Adrenal gland (tissue), 9 donors: ENCODE measurements at regions not wholly inside any gene's neighbourhood (a gene's known extent, or its start where the extent isn't known, plus 50 kb on each side); places are given as distances from the start of the nearest gene placed in this dataset.

Experiments used
- DNase-seq, 7 donors: peaks; one replicate each; pipeline ENCODE4 v3.0.0-alpha.2; 2019 to 2020
- H3K27ac ChIP-seq, 5 donors: fragments of 200-600 bp; sonication (generic) in 4 of 5; 1 replicate in 3 of 5; 2 replicates in 2 of 5; pipeline versions ENCODE4 v1.5.1 to v1.8.0; 2016 to 2020; ENCODE audit warnings: mild to moderate bottlenecking in 1 of 5
- H3K27me3 ChIP-seq: fragments of 200-600 bp; 2 replicates; pipeline ENCODE4 v1.8.0; 2021
- H3K36me3 ChIP-seq, 2 donors: fragments of 200-600 bp; replicated peaks in 1 of 2; 1 replicate in 1 of 2; 2 replicates in 1 of 2; pipeline versions ENCODE4 v1.5.1 to v1.8.0; 2018 to 2022
- H3K4me1 ChIP-seq, 2 donors: fragments of 200-600 bp; replicated peaks in 1 of 2; 1 replicate in 1 of 2; 2 replicates in 1 of 2; pipeline versions ENCODE4 v1.5.1 to v1.8.0; 2018 to 2021
- H3K4me3 ChIP-seq, 4 donors: fragments of 200-600 bp; sonication (generic) in 3 of 4; one replicate each; pipeline ENCODE4 v1.5.1; 2016 to 2018
- H3K9me3 ChIP-seq, 3 donors: fragments of 200-600 bp; sonication (generic) in 1 of 3; replicated peaks in 1 of 3; 1 replicate in 2 of 3; 2 replicates in 1 of 3; pipeline versions ENCODE4 v1.5.1 to v1.8.0; 2016 to 2021
- CTCF ChIP-seq, 6 experiments: fragments of 450-650 bp in 4 of 6; fragments of 200-600 bp in 2 of 6; sonication (generic) in 1 of 6; IDR thresholded peaks; 1 replicate in 5 of 6; 2 replicates in 1 of 6; pipeline versions ENCODE4 v1.5.1 to v1.8.0; 2016 to 2021; ENCODE audit warnings: antibody characterized with exemption in 6 of 6, mild to moderate bottlenecking in 2 of 6, moderate library complexity in 1 of 6
- POLR2A ChIP-seq, 2 donors: fragments of 450-650 bp; IDR thresholded peaks; one replicate each; pipeline ENCODE4 v1.6.1; 2017; ENCODE audit warnings: antibody characterized with exemption in 2 of 2, mild to moderate bottlenecking in 2 of 2, moderate library complexity in 1 of 2
- WGBS, 4 donors: extraction: QIAGEN DNeasy Blood & Tissue Kit in 2 of 4; methylation state at CpG; one replicate each; pipeline versions ENCODE4 v1.1.5 to v1.1.7; 2013 to 2017; 5-methylcytosine and 5-hydroxymethylcytosine counted together
- intact Hi-C, 2 donors: fragments of 100-400 bp; cut with DNase I; formaldehyde crosslinking; loops; one replicate each; pipeline versions ENCODE4 v1.14.1 to v1.15.0; 2022 to 2023
- donor health status: healthy with polysubstance abuse.
- donor health status: Bipolar disorder and iron deficiency.
- donor health status: DM: yes; HTN: yes; CAD: no.
- donor health status: DM: no; HTN: no; CAD: no.
- donor health status: DM: no; HTN: no; CAD: no.

- H3K4me3 ChIP-seq: no peak overlapping the region
- WGBS, 4 donors: 3 to 5% (median 5%) methylated on average over 2 of the region's 2 CpGs
- no peaks in the 10 kb centered on the region for H3K9me3 ChIP-seq
- TF ChIP-seq POLR2A (IDR thresholded peaks at IDR 0.05): no peak
- peak; percentile 61 to 84 (median 78) for TF ChIP-seq CTCF (IDR thresholded peaks at IDR 0.05)
- no peaks in the 10 kb centered on the region for H3K36me3 ChIP-seq
- H3K27ac ChIP-seq: no peak overlapping the region
- peak in 6 of 7 donors; percentile 28 to 72 (median 52) for DNase-seq
- intact Hi-C loops: no loop called here
- H3K27me3 ChIP-seq: no peaks in the 10 kb centered on the region
- H3K4me1 ChIP-seq: peaks cover 0 to 25% of the 10 kb centered on the region in 2 donors
Measured at GRCh38 chr4:180828455-180829018, 1414.7 kb upstream of the TENM3 start.

GRCh38 chr4:180832073-180832472 lies 1411.1 kb upstream of the TENM3 start:
- intact Hi-C loops: no loop called here
- H3K4me1 ChIP-seq: peaks cover 0 to 25% of the 10 kb centered on the region in 2 donors
- no peaks in the 10 kb centered on the region for H3K36me3 ChIP-seq
- no peak for DNase-seq
- peak in 1 of 6 experiments; percentile 3 for TF ChIP-seq CTCF (IDR thresholded peaks at IDR 0.05)
- no peak for TF ChIP-seq POLR2A (IDR thresholded peaks at IDR 0.05)
- H3K9me3 ChIP-seq: no peaks in the 10 kb centered on the region
- no peaks in the 10 kb centered on the region for H3K27me3 ChIP-seq
- no peak overlapping the region for H3K4me3 ChIP-seq
- no peak overlapping the region for H3K27ac ChIP-seq
- 57 to 60% (median 58%) methylated on average over 3 of the region's 3 CpGs for WGBS, 4 donors

GRCh38 chr4:180840142-180840541 lies 1403.1 kb upstream of the TENM3 start:
- H3K9me3 ChIP-seq: no peaks in the 10 kb centered on the region
- intact Hi-C loops: no loop called here
- H3K4me1 ChIP-seq: no peaks in the 10 kb centered on the region
- no peaks in the 10 kb centered on the region for H3K36me3 ChIP-seq
- WGBS, 4 donors: 72 to 81% (median 79%) methylated on average over 7 of the region's 7 CpGs
- H3K27me3 ChIP-seq: no peaks in the 10 kb centered on the region
- H3K4me3 ChIP-seq: no peak overlapping the region
- TF ChIP-seq CTCF (IDR thresholded peaks at IDR 0.05): no peak
- TF ChIP-seq POLR2A (IDR thresholded peaks at IDR 0.05): no peak
- DNase-seq: no peak
- H3K27ac ChIP-seq: peak overlapping the region in 1 of 5 donors; percentile 46

GRCh38 chr4:180850318-180850940 lies 1392.8 kb upstream of the TENM3 start:
- intact Hi-C loops: no loop called here
- Histone ChIP-seq H3K36me3 (no peaks in the 10 kb centered on the region), H3K4me1 (no peaks in the 10 kb centered on the region), H3K27me3 (no peaks in the 10 kb centered on the region), H3K27ac (no peak overlapping the region), H3K9me3 (no peaks in the 10 kb centered on the region), H3K4me3 (no peak overlapping the region)
- DNase-seq: no peak
- TF ChIP-seq POLR2A (IDR thresholded peaks at IDR 0.05) (no peak), CTCF (IDR thresholded peaks at IDR 0.05) (no peak)
- 71 to 87% (median 84%) methylated on average over 4 of the region's 4 CpGs for whole genome bisulfite sequencing, 4 donors
